ENCODE measurements at regions not wholly inside any gene's neighbourhood (a gene's known extent, or its start where the extent isn't known, plus 50 kb on each side); places are given as distances from the start of the nearest gene placed in this dataset.
"Not testable (repeated sequence)": the region's sequence is repeated elsewhere in the genome, so short reads cannot be mapped to it uniquely, and the experiment has no call there.

GRCh38 chr6:139981066-139981624 lies 606.7 kb upstream of the CITED2 start:
- H3K4me2 ChIP-seq (ENCODE audit: low read length): no peak overlapping the region
- no peaks in the 10 kb centered on the region for H3F3A ChIP-seq (ENCODE audit: insufficient read depth, low read length, poor library complexity, severe bottlenecking)
- no peaks in the 10 kb centered on the region for H3K9me3 ChIP-seq (ENCODE audit: low read length)
- no peaks in the 10 kb centered on the region for H3K9me2 ChIP-seq (ENCODE audit: insufficient read depth, low read length)
- H3K79me2 ChIP-seq (replicated peaks; ENCODE audit: insufficient read depth, low read length): no peaks in the 10 kb centered on the region
- TF ChIP-seq RAD21 (conservative IDR thresholded peaks at IDR 0.05) (no peak), REST (IDR thresholded peaks at IDR 0.05; ENCODE audit: borderline replicate concordance) (no peak), POLR2AphosphoS5 (IDR thresholded peaks at IDR 0.05) (no peak), MXI1 (conservative IDR thresholded peaks at IDR 0.05; ENCODE audit: poor library complexity, severe bottlenecking) (no peak), EP300 (conservative IDR thresholded peaks at IDR 0.05; ENCODE audit: poor library complexity, severe bottlenecking) (no peak), SMC3 (conservative IDR thresholded peaks at IDR 0.05; ENCODE audit: poor library complexity) (no peak), EZH2 (IDR thresholded peaks at IDR 0.05; ENCODE audit: borderline replicate concordance, insufficient read depth, low read length, poor library complexity, severe bottlenecking) (no peak), CTCF (IDR thresholded peaks at IDR 0.05; ENCODE audit: poor library complexity, severe bottlenecking) (no peak), TAF1 (IDR thresholded peaks at IDR 0.05; ENCODE audit: low read depth) (no peak)
- H3K27me3 ChIP-seq (ENCODE audit: insufficient read depth, low read depth, low read length): no peaks in the 10 kb centered on the region
- no peak overlapping the region for H3K27ac ChIP-seq (ENCODE audit: low read length)
- H4K20me1 ChIP-seq (ENCODE audit: insufficient read depth): no peaks in the 10 kb centered on the region
- H3K9ac ChIP-seq (ENCODE audit: low read length): no peak overlapping the region
- H2AFZ ChIP-seq (ENCODE audit: low read depth, low read length): no peak overlapping the region
- no peaks in the 10 kb centered on the region for H3K36me3 ChIP-seq (ENCODE audit: insufficient read depth, low read length)
- no peak overlapping the region for H3K4me3 ChIP-seq (ENCODE audit: low read length)

- H4K20me1 ChIP-seq (ENCODE audit: insufficient read depth); H3K27me3 ChIP-seq (ENCODE audit: insufficient read depth, low read depth, low read length); H3K4me3 ChIP-seq (ENCODE audit: low read length); H3K27ac ChIP-seq (ENCODE audit: low read length); H2AFZ ChIP-seq (ENCODE audit: low read depth, low read length); H3K9ac ChIP-seq (ENCODE audit: low read length); H3K9me3 ChIP-seq (ENCODE audit: low read length); H3K36me3 ChIP-seq (ENCODE audit: insufficient read depth, low read length); H3F3A ChIP-seq (ENCODE audit: insufficient read depth, low read length, poor library complexity, severe bottlenecking); H3K9me2 ChIP-seq (ENCODE audit: insufficient read depth, low read length); H3K4me2 ChIP-seq (ENCODE audit: low read length); H3K79me2 ChIP-seq (replicated peaks; ENCODE audit: insufficient read depth, low read length): not testable (repeated sequence)
Measured at GRCh38 chr6:139980631-139981030, 606.2 kb upstream of the CITED2 start.

Data from neural cell (in vitro differentiated cells).